Limb (tissue), 2 donors: ENCODE measurements at regions not wholly inside any gene's neighbourhood (a gene's known extent, or its start where the extent isn't known, plus 50 kb on each side); places are given as distances from the start of the nearest gene placed in this dataset.
"Not testable (repeated sequence)": the region's sequence is repeated elsewhere in the genome, so short reads cannot be mapped to it uniquely, and the experiment has no call there.

Experiments
- DNase-seq, 2 donors: peaks; one replicate each; pipeline ENCODE4 v3.0.0-alpha.2; 2016; ENCODE audit errors: extremely low spot score in 2 of 2

DNA sequence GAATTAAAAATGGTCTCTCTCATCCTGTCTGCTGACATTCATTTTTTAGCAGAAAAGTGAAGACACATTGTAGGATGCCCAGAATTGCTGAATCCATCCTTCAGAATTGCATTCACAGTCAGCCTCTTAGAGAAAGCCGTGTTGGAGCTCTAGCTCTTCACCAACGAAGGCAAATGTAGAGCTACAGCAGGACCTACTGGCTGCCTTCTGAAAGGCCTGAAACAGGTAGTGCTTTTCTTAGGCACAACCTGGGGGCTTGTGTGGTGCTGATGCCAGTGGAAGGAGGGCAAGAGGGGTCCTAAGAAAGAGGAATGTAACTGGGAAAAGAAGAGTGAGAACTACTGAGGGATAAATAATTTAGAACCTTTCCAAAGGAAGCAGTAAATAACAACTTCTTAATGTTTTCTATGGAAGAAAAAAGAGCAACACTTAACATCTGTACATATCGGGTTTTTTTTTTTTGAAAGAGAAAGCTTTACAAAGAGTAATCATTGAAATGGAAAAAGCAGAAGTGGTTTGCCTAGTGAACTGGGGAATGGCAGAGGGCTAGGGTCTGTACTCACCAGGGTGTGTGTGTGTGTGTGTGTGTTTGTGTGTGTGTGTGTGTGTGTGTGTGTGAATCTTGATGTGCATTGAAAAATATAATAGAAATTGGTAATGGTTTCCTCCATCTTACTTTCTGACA lies 297.8 kb downstream of the SATB1 start:
- no peak for DNase-seq

DNA sequence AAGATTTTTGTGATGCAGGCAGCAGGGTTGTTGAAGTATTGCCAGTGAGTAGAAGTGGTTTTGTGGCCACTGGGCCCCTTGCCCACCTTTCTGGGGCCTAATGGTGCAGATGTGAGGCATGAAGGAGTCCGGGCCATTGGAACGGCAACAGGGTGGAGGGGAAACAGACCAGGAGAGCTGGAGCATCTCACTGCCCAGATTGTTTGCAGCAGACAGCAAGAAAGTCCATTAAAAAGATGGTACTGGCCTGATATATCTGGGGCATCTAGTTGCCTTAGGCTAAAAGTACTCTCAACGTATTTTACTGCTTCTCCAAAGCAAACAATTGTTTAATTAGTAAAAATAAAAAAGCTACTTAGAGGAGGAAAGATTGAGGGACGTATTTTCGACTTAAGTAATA lies 298.4 kb downstream of the SATB1 start:
- no peak for DNase-seq

DNA sequence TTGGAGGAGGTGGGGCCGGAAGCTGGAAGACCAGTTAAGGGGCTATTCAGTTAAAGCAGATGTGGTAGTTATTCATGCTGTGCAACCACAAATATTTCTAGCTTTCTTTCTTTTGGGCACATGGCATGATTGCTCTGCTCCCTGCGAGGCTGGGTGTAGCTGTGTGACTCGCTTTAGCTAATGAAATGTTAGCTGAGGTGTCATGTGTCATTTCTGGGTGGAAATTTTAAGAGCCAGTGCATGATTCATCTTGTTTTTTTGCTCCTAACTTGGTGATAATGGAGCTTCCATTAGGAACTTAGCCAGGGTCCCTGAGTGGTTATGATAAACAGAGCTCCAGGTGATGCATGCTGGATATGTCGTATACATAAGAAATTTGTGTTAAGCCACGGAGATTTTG lies 300.6 kb downstream of the SATB1 start:
- no peak for DNase-seq

DNA sequence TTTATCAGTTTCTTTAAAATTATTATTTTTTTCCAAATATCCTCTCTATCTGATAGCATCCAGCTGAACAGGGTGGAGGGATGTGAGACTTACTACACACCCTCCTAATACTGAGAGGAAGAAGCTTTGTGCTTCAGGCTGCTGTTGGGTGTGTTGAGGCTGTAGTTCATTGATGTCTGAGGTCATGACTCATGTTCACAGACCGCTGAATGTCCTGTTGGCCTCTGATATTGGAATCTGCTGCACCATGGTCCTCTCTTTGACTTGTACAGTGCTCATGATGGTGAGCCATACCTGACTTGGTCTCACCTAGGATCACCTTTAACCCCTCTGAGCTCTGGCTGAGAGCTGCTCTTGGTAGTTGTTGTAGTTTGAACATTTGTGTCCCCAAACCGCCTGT lies 302.9 kb downstream of the SATB1 start:
- DNase-seq = no peak

DNA sequence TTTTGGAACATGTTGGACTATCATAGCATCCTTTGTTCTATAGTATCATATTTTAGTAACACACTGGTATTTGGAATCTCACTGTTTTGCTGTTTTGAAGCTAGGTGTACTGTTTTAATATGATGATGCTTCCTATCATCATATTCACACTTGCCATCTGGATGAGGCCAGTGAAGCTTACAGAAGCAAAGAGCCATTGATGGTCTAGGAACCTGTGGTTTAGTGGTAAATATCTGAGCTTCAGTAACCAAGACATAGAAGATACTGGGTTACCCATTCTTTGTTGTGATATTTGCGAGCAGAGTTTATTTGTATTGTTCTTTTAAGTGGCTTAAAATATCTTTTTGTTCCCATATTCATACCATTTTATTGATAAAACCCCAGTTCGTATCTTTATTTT lies 304.1 kb downstream of the SATB1 start:
- no peak for DNase-seq

DNA sequence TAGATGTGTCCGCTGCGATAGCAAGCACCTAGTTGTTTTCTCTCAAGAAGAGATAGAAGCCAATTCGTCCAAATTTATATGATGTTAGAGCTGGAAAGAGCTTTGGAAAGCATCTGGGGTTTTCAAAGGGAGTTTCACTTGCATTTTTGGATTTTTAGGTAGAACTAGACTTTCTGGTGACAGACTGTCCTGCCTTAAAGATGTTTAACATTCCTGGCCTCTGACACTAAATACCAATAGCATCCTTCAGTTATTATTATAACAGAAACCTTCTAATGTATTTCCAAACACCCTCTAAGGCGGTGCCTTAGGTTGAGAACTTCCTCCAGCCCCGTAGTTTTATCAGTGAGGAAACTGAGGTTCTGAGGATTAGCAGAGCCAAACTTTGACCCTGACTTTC lies 305.3 kb downstream of the SATB1 start:
- DNase-seq = no peak

DNA sequence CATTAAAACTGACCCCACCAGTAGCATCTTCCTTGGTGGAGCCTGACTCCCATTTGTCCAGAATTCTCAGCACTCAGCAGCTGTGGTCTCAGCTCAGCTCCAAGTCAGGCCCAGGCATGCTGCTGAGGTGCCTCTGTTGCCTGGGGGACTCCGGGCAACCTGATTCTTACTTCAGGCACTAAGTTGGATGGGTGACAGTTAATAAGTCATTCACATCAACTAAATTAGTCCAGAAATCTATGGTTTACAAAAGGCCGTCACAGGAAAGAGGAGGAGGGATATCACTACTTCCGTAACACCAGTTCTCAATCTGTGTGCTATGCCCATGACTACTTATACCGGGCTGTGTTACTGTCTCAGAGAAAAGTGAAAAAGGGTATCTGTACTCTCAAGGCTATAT lies 310.2 kb downstream of the SATB1 start:
- DNase-seq = no peak

DNA sequence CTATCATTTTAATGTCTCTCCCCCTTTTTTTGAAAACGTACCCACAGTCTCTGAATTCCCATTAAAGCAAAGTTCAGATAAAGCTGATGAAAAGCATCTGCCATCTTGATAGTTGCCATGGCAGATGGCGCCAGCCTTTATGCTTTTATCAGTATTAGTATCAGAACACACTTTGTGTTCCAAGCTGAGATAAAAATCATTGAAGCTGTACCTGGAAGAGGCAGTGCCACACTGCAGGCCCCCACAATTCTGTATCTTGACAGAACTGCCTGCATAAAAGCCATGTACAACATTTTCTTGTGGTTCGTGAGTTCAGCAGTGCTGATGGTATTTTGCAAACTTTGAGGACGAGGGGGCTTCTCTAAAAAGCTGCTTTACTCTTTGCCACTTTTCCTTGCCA lies 311.7 kb downstream of the SATB1 start:
- DNase-seq = no peak

DNA sequence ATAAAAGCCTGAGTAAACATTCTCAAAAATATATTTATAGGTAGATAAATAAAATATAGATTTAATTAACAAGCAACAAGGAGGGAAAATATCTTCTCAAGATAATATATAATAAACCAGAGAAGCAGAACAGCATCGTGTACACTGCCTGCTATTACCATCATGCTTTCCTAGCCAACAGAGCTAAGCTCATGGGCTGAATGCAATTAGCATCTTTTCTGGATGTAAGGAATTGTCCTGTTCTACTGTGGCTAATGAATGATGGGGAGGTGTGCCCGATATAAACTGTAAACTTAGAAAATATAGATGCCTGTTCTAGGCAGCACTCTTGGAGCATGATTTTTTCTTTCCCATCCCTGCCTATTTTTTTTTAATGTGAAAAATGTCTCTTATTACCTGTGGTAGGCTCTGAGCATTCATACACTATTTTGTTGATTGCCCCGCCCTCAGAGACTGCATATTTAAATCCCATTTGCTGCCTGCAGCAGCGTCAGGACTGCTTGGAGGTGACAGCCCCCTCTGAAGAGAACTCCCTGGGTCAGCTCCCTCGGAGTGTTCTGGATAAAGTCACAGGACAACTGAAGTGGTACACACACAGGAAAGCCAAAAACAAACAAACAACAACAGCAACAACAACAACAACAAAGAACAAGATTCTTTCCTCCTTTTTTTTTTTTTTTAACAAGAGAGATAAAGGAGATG lies 312.3 kb downstream of the SATB1 start:
- DNase-seq = no peak

DNA sequence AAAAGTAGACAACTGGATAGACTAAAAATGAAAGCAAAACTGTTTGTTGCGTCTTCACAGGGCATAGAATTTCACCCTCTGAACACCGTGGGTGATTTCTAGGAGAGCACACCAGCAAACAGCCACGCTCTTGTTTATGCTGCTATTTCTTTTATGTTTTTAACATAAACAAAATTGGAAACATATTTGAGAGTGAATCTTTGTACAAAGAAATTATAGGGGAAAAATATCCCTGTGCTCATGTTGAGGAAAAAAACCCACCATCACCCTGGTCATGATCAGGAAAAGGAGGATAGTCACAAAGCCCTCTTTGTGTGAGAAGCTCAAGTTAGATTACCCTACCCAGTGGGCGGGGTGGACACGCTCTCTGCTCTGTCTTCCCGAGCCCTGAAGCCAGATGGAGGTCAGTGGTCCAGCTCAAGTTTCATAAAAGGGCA lies 313.3 kb downstream of the SATB1 start:
- peak in 1 of 2 donors; percentile 18 for DNase-seq

DNA sequence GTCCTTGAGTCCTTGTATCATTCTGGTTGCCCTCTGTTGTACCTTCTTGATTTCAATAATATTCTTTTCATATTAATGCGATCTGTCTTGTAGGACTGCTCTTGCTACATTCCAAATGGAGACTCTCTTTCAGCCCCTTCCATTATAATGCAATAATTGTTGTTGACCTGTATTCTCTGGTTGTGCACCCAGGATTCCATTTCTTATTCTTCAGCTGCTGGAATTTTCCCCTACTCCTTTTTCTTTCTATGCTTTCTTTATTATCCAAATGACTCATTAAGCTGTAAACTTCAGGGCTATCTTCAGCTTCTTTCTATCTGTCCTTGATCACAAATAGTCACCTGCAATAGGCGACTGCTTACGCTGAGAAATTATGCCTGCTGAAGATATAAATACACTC lies 321.5 kb downstream of the SATB1 start:
- no peak for DNase-seq

DNA sequence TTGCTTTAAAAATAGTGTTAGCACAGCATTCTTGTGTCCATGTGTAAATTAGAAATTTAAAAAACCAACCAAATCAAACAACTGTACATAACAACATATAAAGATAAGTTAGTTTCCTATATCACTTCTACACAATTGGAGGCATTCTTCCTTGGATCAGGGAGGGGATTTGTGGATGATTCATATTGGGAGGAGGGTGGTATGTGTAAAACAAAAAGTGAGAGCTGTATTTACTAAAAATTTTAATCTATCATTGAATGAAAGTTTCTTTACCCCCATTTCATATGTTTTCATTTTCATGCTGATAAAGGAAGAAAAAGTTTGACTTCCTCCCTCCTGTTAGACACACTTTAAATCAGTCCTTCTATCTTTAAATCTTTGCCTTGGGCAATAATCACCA lies 325.0 kb downstream of the SATB1 start:
- DNase-seq = no peak

DNA sequence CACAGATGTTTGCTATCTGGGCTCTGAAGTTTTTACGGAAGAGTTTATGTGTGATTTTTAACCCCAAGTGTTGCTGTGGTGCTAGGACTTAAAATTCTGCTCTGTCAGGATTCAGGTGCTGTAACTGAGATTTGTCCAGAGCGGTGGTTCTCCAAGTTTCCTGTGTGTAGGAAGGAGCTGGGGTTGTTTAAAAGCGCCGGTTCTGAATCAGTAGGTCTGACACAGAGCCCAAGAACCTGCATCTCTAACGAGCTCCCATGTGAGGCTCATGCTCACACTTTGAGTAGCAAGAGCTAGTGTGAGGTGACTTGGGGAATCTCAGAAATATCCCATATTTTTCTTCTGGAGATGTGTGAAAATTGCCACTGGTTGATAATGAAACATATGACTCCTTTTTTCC lies 325.5 kb downstream of the SATB1 start:
- DNase-seq = no peak

DNA sequence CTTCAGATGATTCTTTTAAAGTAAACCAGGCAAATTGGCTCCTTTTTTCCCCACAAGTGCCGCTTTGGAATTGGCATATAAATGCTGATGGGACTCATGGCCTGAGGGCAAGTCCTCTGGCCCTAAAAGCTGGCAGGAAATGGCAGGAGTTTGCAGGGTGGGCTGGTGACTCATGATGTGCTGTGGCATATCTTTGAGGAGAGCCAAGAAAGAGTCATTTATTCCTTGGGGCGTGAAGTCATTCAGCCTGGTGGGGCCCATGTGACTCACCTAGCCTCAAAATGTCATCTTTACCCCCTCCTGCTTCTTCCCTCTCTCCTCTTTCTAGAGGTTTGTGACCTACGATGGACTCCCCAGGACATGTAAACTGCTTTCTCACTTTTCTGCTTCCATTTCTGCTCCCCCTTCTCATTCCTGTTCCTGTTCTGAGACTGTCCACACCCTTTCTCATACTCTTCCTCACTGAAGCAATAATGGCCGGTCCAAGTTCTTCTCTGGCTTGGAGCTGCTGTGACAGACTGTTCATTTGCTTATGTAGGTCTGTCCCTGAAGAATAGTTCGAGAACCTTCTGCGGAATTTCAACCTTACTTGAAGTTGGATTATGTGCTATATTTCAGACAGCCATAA lies 326.1 kb downstream of the SATB1 start:
- no peak for DNase-seq

DNA sequence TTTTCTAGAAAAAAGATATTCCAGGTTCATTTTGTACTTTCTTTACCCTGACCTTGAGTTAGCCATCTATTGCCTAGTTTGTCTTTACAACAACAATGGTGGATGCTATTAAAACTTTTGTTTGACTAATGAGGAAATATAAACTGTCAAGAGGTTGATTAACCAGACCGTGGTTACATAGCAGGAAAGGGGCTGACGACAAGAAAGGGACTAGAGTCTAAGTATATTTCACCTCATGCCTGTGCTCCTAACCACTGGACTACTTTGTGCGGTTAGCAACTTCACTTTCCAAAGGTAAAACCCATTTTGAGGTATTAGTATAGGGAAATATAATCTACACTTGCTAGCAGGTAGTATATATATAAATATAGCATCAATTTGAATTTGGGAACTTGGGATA lies 327.1 kb downstream of the SATB1 start:
- DNase-seq = no peak

DNA sequence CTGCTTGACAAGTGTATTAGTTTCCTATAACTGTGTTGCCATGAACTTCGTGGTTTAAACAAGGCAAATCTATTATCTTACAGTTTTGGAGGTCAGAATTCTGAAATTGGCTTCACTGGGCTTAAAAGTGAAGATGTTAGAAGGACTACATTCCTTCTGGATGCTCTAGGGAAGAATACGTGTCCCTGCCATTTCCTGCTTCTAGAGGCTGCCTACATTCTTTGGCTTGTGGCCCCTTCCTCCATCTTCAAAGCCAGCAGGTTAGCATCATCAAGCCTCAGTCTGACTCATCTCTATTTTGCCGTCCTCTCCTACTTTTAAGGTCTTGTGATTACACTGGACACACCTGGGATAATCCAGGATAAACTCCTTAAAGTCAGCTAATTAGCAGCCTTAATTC lies 327.7 kb downstream of the SATB1 start:
- DNase-seq = no peak

DNA sequence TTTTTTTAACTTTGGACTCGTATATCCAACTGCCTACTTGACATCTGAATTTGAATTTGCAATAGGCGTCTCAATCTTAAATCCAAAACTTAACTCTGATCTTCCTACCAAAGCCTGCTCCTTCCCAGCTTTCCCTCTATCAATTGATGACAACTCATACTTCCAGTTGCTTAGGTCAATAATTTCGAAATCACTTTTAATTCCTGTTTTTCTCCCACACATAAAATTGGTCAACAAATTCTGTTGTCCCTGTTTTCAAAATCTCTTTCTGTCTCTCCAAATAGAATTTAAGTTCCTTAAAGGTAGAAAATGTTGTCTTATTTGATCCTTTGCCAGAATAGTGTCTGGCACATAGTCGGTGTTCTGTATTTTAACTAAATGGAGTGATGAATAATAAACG lies 332.4 kb downstream of the SATB1 start:
- DNase-seq = no peak

DNA sequence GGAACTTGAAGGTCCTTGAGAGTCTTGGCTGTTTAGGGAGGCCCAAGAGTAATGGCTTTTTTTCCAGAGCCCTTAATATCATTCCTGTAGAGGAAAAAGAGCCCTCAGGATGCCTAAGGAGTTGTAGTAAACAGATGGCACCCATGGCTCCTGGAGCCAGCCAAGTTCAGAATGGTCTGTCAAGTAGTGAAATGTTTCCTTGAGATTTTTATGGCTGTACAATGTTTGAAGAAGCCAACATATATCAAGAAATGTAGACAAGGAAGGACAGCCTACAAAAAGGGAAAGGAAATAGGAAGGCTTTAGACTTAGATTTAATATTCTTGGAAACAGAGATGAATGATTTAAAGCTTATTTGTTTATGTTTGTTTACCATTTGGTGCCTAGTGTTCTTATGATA lies 334.8 kb downstream of the SATB1 start:
- DNase-seq = no peak

DNA sequence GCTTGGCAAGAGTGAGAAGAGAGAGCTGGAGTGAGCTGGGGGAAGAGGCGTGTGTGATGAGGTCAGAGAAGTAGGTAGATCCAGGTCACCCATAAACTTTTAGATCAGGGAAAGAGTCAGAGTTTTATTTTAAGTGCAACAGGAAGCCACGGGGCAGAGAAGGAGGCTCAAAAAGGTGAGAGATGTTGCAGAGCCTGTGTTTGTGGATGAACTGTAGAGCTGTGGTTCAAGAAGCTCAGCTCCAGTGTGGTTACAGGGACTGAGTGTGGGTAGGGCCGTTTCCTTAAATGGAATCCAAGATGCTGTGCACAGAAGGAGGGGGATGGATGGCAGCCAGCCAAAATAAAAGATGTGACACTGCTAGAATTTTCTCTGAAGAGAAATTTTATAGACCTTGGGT lies 337.2 kb downstream of the SATB1 start:
- no peak for DNase-seq

DNA sequence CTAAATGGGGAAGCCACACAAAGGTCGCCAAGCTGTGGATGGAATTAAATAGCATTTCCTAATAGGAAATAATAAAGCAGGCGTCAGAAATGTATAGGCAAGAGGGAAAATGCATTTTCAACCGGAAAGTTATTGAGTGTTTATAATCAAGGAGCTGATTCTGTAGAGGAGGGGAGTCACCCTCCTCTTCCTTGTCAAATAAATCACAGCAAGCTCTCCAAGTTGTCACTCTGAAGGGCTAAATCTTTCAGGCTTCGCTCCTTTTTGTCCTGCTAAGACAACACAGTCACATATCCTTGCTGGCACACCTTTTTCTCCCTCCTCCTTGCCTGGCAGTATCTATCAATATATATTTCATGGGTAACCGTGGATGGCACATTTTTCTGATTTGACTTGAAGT lies 338.4 kb downstream of the SATB1 start:
- no peak for DNase-seq

DNA sequence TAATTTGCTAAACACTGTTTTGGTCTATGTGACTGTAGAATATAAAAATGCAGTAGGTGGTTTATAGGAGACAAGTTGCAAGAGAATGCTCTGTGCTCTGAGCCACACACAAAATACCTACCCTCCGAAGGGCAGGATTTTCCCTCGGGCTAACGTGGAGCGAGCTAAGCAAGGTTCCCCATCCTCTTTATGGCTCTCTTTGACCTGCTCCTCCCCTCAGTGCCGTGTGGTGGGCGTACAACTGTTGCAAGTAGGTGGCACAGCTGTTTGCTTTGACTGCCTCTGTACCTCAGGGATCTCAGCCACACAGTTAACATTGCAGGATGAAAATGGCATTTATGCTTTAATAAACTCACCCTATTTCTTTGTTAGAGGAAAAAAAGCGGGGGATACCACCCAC lies 339.1 kb downstream of the SATB1 start:
- no peak for DNase-seq

DNA sequence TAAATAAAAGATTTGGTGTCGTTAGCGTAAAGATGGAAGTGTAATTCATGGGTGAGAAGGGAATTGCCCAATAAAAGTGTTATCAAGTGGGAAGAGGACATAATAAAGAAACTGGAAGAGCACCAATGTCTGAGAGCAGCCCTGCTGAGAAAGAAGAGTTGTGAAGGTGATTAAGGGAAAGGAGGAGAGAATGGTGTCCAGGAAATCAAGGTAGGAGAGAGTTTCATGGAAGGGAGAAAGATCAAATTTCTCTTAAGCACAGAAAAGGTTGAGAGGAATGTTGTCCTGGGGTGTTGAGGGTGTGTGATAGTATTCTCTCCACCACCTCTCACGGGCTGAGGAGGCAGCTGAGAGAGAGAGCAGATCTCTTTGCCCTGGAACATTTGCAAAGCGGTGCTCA lies 339.7 kb downstream of the SATB1 start:
- no peak for DNase-seq

DNA sequence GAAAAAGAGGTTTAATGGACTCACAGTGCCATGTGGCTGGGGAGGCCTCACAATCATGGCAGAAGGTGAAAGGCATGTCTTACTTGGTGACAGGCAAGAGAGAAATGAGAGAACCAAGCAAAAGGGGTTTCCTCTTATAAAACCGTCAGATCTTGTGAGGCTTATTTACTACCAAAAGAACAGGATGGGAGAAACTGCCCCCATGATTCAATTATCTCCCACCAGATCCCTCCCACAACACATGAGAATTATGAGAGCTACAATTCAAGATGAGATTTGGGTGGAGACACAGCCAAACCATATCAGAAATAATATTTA lies 340.8 kb upstream of the TBC1D5 start:
- DNase-seq = not testable (repeated sequence)
